ENCODE measurements at regions not wholly inside any gene's neighbourhood (a gene's known extent, or its start where the extent isn't known, plus 50 kb on each side); places are given as distances from the start of the nearest gene placed in this dataset.
A peak's percentile ranks its signal among the peaks of the same experiment; 100 is the strongest.

DNA sequence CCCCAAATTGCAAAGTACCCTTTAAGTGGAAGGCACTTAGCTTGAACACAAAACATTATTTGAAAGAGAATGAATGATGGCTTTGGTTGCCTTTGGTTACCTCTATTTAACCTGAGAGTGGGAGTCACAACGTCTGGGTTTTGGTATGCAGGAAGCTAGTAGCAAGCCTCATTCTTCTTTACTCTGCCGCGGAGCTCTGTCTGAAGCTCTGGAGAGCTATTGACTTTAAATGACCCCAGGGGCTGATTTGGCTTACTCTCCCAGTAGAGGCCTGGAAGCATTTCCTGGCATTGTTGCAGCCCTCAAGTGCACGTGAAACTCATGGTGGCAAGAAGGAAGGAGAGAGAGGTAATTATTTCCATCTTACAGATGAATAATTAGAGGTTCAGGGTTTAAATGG is 81.8 kb upstream of the MAGEA4 start:
- H3K27me3 ChIP-seq (ENCODE audit: control insufficient read depth, insufficient read depth, low read length): no peaks in the 10 kb centered on the region
- no peak overlapping the region for H3K4me2 ChIP-seq (ENCODE audit: extremely low read depth, insufficient read depth, low read length)
- TF ChIP-seq, protein P1, sequence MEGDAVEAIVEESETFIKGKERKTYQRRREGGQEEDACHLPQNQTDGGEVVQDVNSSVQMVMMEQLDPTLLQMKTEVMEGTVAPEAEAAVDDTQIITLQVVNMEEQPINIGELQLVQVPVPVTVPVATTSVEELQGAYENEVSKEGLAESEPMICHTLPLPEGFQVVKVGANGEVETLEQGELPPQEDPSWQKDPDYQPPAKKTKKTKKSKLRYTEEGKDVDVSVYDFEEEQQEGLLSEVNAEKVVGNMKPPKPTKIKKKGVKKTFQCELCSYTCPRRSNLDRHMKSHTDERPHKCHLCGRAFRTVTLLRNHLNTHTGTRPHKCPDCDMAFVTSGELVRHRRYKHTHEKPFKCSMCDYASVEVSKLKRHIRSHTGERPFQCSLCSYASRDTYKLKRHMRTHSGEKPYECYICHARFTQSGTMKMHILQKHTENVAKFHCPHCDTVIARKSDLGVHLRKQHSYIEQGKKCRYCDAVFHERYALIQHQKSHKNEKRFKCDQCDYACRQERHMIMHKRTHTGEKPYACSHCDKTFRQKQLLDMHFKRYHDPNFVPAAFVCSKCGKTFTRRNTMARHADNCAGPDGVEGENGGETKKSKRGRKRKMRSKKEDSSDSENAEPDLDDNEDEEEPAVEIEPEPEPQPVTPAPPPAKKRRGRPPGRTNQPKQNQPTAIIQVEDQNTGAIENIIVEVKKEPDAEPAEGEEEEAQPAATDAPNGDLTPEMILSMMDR (conservative IDR thresholded peaks at IDR 0.05 in 1 of 2, IDR thresholded peaks at IDR 0.05 in 1 of 2; ENCODE audit: low read depth in 1 of 2, low read length in 2 of 2): no peak
- TF ChIP-seq EZH2 (IDR thresholded peaks at IDR 0.05; ENCODE audit: low read length, missing control alignments): no peak
- H4K20me1 ChIP-seq (ENCODE audit: control insufficient read depth, extremely low read depth, insufficient read depth, low read length): no peaks in the 10 kb centered on the region
- no peak overlapping the region for H3K4me3 ChIP-seq (replicated peaks in 1 of 4; ENCODE audit: control extremely low read depth in 1 of 4, insufficient read depth in 1 of 4, low read depth in 3 of 4, low read length in 4 of 4)
- H3K27ac ChIP-seq (ENCODE audit: insufficient read depth, low read length): no peak overlapping the region
- H2AFZ ChIP-seq (ENCODE audit: low read length): no peak overlapping the region
- H3K9ac ChIP-seq (ENCODE audit: insufficient read depth, low read length): no peak overlapping the region
- no peaks in the 10 kb centered on the region for H3K36me3 ChIP-seq (ENCODE audit: control insufficient read depth, insufficient read depth, low read length)
- H3K4me1 ChIP-seq (ENCODE audit: control insufficient read depth, extremely low read depth, insufficient read depth, low read length): no peaks in the 10 kb centered on the region
- peak in 1 of 2 donors; percentile 70 for DNase-seq (ENCODE audit: low read depth in 2 of 2)
- H3K79me2 ChIP-seq (ENCODE audit: control insufficient read depth, insufficient read depth, low read length): no peaks in the 10 kb centered on the region
- no peaks in the 10 kb centered on the region for H3K9me3 ChIP-seq (ENCODE audit: control insufficient read depth, insufficient read depth, low read depth, low read length)

DNA sequence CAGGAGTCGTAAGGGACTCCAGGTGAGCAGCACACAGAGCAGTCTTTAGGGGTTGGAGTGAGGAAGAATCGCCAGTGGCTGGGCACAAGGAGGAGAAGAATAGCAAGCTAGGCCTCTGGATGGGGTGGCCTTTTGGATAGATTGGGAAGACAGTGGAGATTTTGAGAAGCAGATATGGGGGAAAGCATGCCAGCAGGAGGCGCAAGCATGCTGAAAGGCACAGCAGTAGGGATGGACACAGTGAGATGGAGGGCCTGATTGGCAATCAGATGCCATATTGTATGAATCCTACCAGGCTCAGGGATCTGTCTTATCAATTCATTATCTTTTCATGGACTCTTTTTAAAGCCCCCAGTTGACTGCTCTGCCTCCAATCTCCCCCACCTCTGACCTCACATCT is 60.4 kb upstream of the MAGEA4 start:
- H3K36me3 ChIP-seq (ENCODE audit: control insufficient read depth, insufficient read depth, low read length): no peaks in the 10 kb centered on the region
- H4K20me1 ChIP-seq (ENCODE audit: control insufficient read depth, extremely low read depth, insufficient read depth, low read length): no peaks in the 10 kb centered on the region
- no peaks in the 10 kb centered on the region for H3K27me3 ChIP-seq (ENCODE audit: control insufficient read depth, insufficient read depth, low read length)
- no peaks in the 10 kb centered on the region for H3K4me1 ChIP-seq (ENCODE audit: control insufficient read depth, extremely low read depth, insufficient read depth, low read length)
- DNase-seq (ENCODE audit: low read depth in 2 of 2): no peak
- H3K79me2 ChIP-seq (ENCODE audit: control insufficient read depth, insufficient read depth, low read length): no peaks in the 10 kb centered on the region
- TF ChIP-seq, protein P1 (conservative IDR thresholded peaks at IDR 0.05 in 1 of 2, IDR thresholded peaks at IDR 0.05 in 1 of 2; ENCODE audit: low read depth in 1 of 2, low read length in 2 of 2): no peak
- TF ChIP-seq EZH2 (IDR thresholded peaks at IDR 0.05; ENCODE audit: low read length, missing control alignments): no peak
- H2AFZ ChIP-seq (ENCODE audit: low read length): no peak overlapping the region
- no peaks in the 10 kb centered on the region for H3K9me3 ChIP-seq (ENCODE audit: control insufficient read depth, insufficient read depth, low read depth, low read length)
- no peak overlapping the region for H3K27ac ChIP-seq (ENCODE audit: insufficient read depth, low read length)
- no peak overlapping the region for H3K4me3 ChIP-seq (replicated peaks in 1 of 4; ENCODE audit: control extremely low read depth in 1 of 4, insufficient read depth in 1 of 4, low read depth in 3 of 4, low read length in 4 of 4)
- no peak overlapping the region for H3K4me2 ChIP-seq (ENCODE audit: extremely low read depth, insufficient read depth, low read length)
- no peak overlapping the region for H3K9ac ChIP-seq (ENCODE audit: insufficient read depth, low read length)

DNA sequence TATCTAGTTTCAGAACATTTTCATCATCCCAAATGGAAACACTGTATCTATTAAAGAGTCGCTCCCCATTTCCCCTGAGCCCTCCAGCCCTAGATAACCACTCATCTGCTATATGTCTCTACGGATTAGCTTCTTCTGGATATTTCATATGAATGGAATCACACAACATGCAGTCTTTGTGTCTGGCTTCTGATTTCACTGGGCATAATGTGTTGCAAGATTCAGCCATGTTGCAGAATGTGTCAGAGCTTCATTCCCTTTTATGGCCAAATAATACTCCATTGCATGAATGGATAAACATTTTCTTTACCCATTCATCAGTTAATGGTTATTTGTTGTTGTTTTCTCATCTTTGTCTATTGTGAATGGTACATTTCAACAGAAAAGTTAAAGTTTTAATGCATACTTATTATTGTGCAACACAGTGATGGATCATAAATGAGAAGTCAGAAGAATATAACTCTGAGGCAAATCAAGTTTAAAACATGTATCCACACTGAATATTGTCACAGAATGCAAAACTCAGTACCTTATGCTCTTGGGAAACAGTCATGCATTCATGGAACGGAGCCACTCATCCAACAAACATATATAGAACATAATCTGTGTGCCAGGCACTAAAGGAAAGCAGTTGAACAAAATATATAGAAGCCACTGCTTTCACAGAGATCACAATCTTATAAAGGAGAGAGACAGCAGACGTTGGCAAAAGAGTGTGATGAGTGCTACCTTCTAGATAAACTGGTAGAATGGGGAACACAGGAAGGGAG is 57.8 kb upstream of the MAGEA4 start:
- Histone ChIP-seq H3K27me3 (ENCODE audit: control insufficient read depth, insufficient read depth, low read length) (no peaks in the 10 kb centered on the region), H3K9me3 (ENCODE audit: control insufficient read depth, insufficient read depth, low read depth, low read length) (no peaks in the 10 kb centered on the region), H3K79me2 (ENCODE audit: control insufficient read depth, insufficient read depth, low read length) (no peaks in the 10 kb centered on the region), H3K4me1 (ENCODE audit: control insufficient read depth, extremely low read depth, insufficient read depth, low read length) (no peaks in the 10 kb centered on the region), H4K20me1 (ENCODE audit: control insufficient read depth, extremely low read depth, insufficient read depth, low read length) (no peaks in the 10 kb centered on the region), H3K27ac (ENCODE audit: insufficient read depth, low read length) (no peak overlapping the region), H3K36me3 (ENCODE audit: control insufficient read depth, insufficient read depth, low read length) (no peaks in the 10 kb centered on the region), H3K4me3 (replicated peaks in 1 of 4; ENCODE audit: control extremely low read depth in 1 of 4, insufficient read depth in 1 of 4, low read depth in 3 of 4, low read length in 4 of 4) (no peak overlapping the region), H3K4me2 (ENCODE audit: extremely low read depth, insufficient read depth, low read length) (no peak overlapping the region), H3K9ac (ENCODE audit: insufficient read depth, low read length) (no peak overlapping the region), H2AFZ (ENCODE audit: low read length) (no peak overlapping the region)
- TF ChIP-seq, protein P1 (conservative IDR thresholded peaks at IDR 0.05 in 1 of 2, IDR thresholded peaks at IDR 0.05 in 1 of 2; ENCODE audit: low read depth in 1 of 2, low read length in 2 of 2): no peak
- no peak for TF ChIP-seq EZH2 (IDR thresholded peaks at IDR 0.05; ENCODE audit: low read length, missing control alignments)
- no peak for DNase-seq (ENCODE audit: low read depth in 2 of 2)

Measured in fibroblast of lung (primary cell).